GM04504 (cell line): ENCODE measurements at regions not wholly inside any gene's neighbourhood (a gene's known extent, or its start where the extent isn't known, plus 50 kb on each side); places are given as distances from the start of the nearest gene placed in this dataset.

Source experiments
- DNase-seq: peaks from one replicate; pipeline ENCODE4 v3.0.0-alpha.2; 2012; ENCODE audit warnings: low read depth

GRCh38 chr5:74152625-74153254 is 487.8 kb downstream of the ENC1 start:
- no peak for DNase-seq

DNA sequence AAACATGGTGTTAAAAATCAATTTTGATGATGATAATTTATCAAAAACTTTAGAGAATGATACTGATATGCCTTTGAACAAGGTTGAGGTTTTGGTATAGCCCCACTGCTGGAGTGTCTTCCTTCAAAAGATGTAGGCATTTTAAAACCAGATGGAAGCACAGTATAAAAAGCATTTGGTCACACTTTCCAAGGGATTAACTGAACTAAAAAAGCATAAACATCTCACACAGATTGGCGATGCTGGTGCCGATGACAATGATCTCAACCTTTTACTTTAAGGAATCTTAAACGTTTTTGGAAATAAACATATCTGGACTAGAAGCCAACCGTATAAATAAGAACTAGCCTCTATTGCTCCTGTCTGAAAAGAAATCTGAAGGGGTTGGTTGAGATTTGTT is 488.4 kb downstream of the ENC1 start:
- no peak for DNase-seq

- DNase-seq, result peak; percentile 86
Observed at GRCh38 chr5:74149395-74149794, 491.1 kb downstream of the ENC1 start.

DNA sequence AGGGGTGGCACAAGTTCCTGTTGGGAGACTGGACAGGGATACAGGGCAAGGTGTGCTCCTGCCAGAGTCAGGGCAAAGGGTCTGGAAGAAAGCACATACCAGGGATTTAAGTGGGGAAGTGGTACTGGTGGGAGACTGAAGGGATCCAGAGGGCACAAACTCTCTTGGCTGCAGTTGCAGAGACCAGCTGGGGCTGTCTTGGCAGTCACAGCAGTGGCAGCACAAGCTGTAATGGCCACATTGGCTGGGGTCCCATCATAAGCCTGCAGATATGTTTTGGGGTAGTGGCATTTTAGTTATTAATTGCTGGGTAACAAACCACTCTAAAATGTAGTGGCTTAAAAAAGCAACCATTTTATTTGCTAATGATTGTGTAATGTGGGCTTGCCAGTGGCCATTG is 492.2 kb downstream of the ENC1 start:
- no peak for DNase-seq

- no peak for DNase-seq
Observed at GRCh38 chr5:74146796-74147195, 493.7 kb downstream of the ENC1 start.

- DNase-seq, result no peak
Observed at GRCh38 chr5:74145951-74146350, 494.6 kb downstream of the ENC1 start.

- DNase-seq, result no peak
Observed at GRCh38 chr5:74143721-74144330, 496.7 kb downstream of the ENC1 start.

GRCh38 chr5:74143151-74143550 is 497.4 kb downstream of the ENC1 start:
- DNase-seq, result no peak

DNA sequence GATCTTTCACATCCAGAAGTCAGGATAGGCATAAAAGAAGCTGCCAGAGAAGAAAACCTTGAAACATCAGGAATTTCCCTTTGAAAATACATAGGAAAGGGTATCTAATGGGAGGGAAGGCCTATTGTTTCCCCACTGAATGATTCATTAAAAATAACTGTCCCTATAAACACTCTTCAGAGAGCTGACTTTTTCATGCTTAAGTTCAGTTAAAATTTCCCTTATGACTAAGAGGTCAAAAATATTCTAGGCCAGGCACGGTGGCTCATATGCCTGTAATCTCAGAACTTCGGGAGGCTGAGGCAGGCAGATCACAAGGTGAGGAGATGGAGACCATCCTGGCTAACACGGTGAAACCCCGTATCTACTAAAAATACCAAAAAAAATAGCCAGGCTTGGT is 499.5 kb downstream of the ENC1 start:
- DNase-seq, result no peak

GRCh38 chr5:74140409-74140808 is 500.1 kb downstream of the ENC1 start:
- no peak for DNase-seq

DNA sequence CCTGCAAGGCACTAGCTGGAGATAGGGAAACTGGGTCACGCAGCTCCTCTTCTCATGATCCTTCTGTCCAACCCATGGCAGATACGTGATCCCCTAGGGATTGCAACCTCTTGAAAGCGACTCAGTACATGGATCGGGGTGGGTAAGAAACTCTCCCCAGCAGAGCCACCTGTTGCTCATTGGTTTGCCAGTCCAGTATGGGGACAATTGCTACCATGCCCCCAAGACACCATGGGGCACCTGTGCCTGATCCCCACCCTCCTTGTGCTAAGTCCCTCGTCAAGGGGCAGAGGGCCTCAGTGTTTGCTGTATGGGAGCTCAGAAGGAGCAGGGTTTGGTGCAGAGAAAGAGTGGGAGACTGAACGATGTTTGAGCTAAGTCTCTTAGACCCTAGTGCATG is 500.9 kb downstream of the ENC1 start:
- DNase-seq, result no peak

DNA sequence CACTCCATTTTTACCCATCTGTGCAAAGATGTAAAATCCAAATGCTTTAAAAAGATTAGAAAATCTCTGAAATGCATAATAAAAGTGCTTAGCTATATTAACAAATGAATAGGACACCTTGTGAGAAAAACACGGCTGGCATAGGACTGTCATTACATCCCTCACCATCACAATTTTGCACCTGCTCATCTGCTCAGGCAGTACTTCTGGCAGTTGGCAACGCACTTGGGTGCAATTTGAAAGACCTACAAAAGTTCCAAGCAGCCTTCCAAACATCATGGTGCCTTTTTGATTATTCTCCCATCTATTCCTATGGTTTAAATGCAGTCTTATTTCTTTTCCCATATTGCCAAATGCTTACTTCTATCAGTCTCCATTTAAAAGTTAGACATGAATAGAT is 501.8 kb downstream of the ENC1 start:
- DNase-seq, result no peak

DNA sequence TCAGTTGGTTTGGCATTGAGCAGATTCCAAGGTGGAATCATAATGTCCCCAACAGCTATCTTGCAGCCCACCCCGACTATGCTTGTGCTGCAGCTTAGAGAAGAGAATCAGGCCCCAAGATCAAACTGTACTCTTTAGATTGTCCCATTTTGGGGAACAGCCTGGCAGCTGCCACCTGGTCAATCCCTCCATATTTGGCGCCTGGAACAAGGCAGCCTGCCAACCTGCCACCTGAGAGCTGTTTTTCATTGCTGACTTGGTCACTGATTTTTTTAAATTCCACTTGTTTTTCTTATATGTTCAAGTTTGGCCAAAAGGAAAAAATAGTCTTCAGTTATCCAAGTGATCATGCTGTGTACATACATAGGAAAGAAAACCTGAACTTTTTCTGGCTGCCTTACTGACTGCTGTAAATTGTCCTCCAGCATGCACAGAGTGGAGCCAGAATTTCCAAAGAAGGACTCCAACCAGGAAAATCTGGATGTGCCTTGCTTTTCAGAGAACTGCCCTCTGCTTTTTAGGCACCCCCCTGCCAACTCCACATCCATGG is 504.2 kb downstream of the ENC1 start:
- no peak for DNase-seq

GRCh38 chr5:74135033-74135432 is 505.5 kb downstream of the ENC1 start:
- no peak for DNase-seq

- no peak for DNase-seq
Observed at GRCh38 chr5:74132485-74132884, 506.5 kb downstream of the ARHGEF28 start.

GRCh38 chr5:74131250-74131649 is 505.3 kb downstream of the ARHGEF28 start:
- no peak for DNase-seq

DNA sequence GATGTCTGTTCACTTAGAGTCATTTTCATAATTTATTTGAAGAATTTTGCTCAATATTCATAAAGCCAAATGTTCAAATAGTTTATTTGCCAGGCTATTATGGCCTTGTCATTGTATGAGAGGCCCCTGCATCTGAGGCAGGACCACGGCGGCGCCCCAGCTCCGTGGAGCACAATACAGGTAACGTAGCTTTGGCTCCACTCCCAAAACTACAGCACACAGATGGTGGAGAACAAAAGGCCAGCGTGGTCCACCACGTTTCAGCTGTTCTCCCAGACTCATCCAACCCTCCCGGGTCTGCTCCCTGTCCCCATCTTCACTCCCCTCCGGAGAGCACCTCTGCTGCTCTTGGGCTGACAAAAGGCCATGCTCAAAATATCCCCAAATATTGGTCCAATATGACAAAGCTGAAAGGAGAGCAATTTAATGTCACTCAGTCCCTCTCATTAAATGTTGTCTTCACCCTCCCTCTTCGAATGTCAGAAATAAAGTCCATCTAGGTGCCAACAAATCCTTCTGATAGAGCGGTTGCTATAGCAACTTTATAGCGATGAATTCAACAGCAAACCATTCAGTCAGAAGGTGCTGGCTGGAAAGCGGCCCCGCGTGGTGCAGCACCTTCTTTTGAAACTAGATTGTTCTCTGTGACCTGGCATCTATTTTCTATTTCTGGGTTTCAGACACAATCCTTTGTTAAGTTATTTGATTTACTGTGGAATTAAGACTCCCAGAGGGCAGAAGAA is 504.3 kb downstream of the ARHGEF28 start:
- no peak for DNase-seq

DNA sequence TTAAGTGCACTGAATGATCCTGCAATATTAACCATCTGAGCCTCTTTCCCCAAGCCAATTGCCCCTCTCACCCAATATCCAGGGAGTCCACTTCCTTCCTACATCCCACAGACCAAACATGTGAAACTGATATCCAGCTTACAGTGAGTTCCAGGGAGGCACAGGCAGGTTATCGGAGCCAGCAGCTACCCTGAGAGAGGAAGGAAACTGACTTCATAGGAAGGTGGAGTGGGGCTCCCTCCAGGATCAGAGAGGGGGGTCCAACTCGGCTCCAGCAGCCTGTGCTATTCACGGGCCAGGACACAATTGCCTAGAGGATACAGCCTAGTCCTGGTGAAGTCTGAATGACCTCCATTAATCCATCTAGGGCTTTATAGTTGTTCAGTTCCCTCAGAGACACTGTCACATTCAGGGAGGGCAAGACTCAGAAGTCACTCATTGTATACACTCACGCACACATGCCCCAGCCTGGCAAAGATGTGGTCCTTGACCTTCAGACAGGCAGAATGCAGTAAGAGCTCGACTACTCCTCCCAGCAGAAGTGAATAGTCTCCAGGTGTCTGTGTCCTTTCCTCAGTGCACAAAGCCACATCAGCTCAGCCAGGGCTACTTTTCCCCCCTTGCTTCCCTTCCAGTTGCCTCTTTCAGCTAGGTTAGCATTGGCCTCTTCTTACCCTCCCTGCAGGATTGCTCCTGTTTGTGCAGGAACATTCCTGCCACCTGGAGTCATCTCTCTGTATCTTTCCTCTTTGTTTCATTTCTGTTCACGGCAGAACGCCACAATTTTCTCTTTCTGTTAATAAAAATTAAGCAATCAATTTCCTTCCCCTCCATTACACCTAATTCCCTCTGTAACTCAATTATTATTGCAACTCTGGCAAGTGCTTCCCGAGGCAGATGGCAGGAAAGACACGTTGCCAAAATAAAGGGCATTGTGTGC is 501.7 kb downstream of the ARHGEF28 start:
- DNase-seq, result no peak

DNA sequence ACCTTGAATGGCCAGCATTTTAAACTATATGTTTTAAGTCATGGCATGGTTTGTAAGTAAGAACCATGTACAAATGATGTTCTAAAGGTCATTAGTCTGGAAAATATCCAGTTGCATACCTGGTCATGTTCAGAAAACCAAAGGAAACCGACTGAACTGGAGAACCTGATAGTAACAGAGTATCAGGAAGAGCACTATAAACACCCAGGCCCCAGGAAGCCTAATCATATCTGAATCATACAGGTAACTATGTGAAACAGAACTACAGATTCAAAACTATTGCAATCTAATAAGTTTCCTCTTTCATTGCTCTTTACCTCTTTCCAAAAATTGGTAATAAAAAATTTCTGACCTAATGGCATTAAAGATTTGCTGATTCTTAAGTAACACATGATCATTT is 500.3 kb downstream of the ARHGEF28 start:
- DNase-seq, result no peak

GRCh38 chr5:74124826-74125225 is 498.8 kb downstream of the ARHGEF28 start:
- no peak for DNase-seq

DNA sequence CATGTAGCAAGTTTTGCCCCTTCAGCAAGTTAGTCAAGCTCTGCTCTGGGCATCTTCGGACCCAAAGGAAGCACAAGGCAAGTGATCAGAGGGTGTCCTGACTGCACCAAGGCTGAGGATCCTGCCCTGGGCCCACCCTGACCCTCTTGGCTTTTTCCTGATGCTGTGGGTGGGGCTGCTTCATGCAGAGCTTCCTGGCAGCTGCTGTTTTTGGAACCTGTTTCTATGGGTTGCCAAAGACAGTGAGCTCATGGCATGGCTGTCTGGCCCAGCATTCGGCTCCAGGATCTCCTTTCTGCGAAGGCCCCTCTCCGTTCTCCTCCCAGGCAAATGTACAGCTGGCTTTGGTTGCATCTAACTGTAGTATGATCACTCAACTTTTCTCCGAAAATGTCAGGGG is 497.9 kb downstream of the ARHGEF28 start:
- no peak for DNase-seq

DNA sequence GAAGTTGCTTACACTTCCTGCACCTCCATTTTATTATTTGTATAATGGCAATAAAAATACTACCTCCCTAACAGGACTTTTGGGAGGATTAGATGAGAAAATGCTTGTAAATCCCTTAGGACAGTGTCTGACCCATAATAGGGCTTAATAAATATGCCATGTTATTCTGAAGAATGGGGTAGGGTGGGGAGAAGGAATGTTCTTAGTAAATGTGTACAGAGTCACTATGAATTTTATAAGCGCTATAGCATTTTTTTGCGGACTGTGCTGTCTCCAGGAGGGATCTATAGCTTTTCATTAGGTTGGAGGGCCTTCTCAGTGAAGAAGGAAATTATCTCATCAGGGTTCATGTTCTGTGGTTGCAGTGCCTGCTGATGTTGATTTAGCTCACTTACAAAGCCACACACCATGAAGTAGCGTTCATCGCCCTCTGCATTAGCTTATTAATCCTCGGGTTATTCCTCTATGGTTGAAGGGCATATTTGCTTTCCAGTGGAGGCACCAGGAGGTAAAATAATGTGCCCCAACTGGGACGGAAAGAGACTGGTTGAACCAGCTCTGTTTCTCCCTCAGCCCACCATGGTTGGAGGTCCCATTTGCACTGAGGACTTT is 497.1 kb downstream of the ARHGEF28 start:
- no peak for DNase-seq
